ENCODE measurements at regions not wholly inside any gene's neighbourhood (a gene's known extent, or its start where the extent isn't known, plus 50 kb on each side); places are given as distances from the start of the nearest gene placed in this dataset.

DNA sequence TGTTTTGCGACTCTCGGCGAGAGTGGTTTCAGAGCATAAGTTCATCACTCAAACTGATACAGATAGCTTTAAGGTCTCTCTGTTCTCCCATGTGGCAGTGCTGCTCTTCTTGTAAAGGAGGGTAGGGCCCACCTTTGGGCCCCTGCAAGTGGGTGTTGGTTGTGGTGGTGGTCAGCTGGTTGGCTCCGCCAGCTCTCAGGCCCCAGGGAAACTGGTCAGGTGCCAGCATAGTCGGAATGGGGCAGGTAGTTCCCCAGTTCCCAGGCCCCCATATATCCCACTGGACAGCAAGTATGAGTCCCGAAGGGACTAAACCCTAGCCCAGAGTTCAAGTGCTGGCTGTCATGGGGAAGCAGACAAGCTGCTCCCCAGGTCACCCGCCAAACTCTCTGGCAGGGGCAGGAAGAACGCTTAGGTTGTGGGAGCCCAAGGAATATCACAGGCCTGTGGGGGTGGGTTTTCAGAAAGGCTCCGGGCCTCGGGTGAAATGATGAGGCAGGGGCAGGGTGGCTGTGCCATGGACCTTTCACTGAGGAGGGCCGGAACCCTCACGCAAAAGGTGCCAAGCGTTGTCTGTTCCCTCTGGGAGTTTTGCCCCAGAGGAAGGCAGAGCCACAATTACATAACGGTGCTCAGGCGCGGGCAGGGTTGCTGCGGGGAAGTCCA is 185.1 kb downstream of the EFHB start:
- H3K27me3 ChIP-seq (ENCODE audit: control insufficient read depth, insufficient read depth, low read length): no peaks in the 10 kb centered on the region
- intact Hi-C loops (cut with DNase I): no loop called here
- no peaks in the 10 kb centered on the region for H3K36me3 ChIP-seq (ENCODE audit: control insufficient read depth in 2 of 3, insufficient read depth in 3 of 3, low read length in 3 of 3)
- TF ChIP-seq, protein P1, sequence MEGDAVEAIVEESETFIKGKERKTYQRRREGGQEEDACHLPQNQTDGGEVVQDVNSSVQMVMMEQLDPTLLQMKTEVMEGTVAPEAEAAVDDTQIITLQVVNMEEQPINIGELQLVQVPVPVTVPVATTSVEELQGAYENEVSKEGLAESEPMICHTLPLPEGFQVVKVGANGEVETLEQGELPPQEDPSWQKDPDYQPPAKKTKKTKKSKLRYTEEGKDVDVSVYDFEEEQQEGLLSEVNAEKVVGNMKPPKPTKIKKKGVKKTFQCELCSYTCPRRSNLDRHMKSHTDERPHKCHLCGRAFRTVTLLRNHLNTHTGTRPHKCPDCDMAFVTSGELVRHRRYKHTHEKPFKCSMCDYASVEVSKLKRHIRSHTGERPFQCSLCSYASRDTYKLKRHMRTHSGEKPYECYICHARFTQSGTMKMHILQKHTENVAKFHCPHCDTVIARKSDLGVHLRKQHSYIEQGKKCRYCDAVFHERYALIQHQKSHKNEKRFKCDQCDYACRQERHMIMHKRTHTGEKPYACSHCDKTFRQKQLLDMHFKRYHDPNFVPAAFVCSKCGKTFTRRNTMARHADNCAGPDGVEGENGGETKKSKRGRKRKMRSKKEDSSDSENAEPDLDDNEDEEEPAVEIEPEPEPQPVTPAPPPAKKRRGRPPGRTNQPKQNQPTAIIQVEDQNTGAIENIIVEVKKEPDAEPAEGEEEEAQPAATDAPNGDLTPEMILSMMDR (IDR thresholded peaks at IDR 0.05; ENCODE audit: borderline replicate concordance, extremely low read depth, insufficient read depth): no peak
- no peak overlapping the region for H3K9ac ChIP-seq (ENCODE audit: low read length in 3 of 3)
- no peak overlapping the region for H3K4me3 ChIP-seq (ENCODE audit: low read length in 3 of 3)
- no peaks in the 10 kb centered on the region for H3K9me3 ChIP-seq (ENCODE audit: control insufficient read depth in 2 of 3, insufficient read depth in 1 of 3, low read length in 3 of 3)
- H3K4me1 ChIP-seq (ENCODE audit: control insufficient read depth in 2 of 3, insufficient read depth in 2 of 3, low read depth in 1 of 3, low read length in 3 of 3): no peaks in the 10 kb centered on the region
- peak in 1 of 5 donors; percentile 45 for DNase-seq
- FAIRE-seq: no peak
- H3K27ac ChIP-seq (ENCODE audit: low read depth in 2 of 2, low read length in 2 of 2): no peak overlapping the region

DNA sequence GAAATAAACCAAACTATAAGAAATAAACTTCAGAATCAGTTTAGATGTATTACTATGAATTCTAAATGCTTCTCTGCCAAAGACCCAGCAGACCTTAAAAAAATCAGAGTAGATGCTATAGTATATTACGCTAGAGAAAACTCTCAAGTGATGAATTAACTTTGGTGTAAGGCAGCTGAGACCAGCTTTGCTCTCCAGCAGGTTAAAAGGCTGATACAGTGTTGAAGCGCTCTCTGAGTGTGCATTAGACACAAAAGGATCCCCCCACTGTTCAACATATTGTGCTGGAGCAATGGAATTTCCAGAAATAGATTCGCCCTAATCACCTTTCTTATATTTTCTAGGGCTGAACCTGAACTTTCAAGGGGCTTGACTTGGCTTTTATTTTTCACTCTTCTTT is 190.0 kb downstream of the EFHB start:
- no peak for FAIRE-seq
- H3K27ac ChIP-seq (ENCODE audit: low read depth in 2 of 2, low read length in 2 of 2): no peak overlapping the region
- H3K27me3 ChIP-seq (ENCODE audit: control insufficient read depth, insufficient read depth, low read length): no peaks in the 10 kb centered on the region
- TF ChIP-seq, protein P1 (IDR thresholded peaks at IDR 0.05; ENCODE audit: borderline replicate concordance, extremely low read depth, insufficient read depth): no peak
- H3K4me3 ChIP-seq (ENCODE audit: low read length in 3 of 3): no peak overlapping the region
- no peak overlapping the region for H3K9ac ChIP-seq (ENCODE audit: low read length in 3 of 3)
- H3K4me1 ChIP-seq (ENCODE audit: control insufficient read depth in 2 of 3, insufficient read depth in 2 of 3, low read depth in 1 of 3, low read length in 3 of 3): no peaks in the 10 kb centered on the region
- no peaks in the 10 kb centered on the region for H3K9me3 ChIP-seq (ENCODE audit: control insufficient read depth in 2 of 3, insufficient read depth in 1 of 3, low read length in 3 of 3)
- H3K36me3 ChIP-seq (ENCODE audit: control insufficient read depth in 2 of 3, insufficient read depth in 3 of 3, low read length in 3 of 3): no peaks in the 10 kb centered on the region
- intact Hi-C loops (cut with DNase I): no loop called here
- no peak for DNase-seq

DNA sequence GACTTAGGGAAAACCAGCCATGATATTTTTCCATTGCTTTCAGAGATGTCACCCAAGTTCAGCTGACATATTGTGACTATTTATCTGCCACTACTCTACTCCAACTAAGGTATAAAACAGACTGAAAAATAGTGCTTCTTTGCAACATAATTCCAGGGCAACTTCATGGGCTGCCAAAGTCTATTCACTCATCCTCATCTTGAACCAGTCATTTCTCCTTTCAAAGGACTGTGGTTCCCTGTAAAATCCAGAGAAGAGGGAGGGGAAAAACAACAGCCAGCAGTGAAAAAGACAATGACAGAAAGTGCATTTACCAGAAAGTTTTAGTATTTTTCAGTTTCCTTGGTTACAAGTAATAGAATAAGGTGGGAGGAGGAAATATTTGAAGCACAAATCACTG is 191.1 kb downstream of the EFHB start:
- TF ChIP-seq, protein P1 (IDR thresholded peaks at IDR 0.05; ENCODE audit: borderline replicate concordance, extremely low read depth, insufficient read depth): no peak
- H3K27ac ChIP-seq (ENCODE audit: low read depth in 2 of 2, low read length in 2 of 2): no peak overlapping the region
- intact Hi-C loops (cut with DNase I): no loop called here
- no peak overlapping the region for H3K4me3 ChIP-seq (ENCODE audit: low read length in 3 of 3)
- DNase-seq (peak in 2 of 5 donors; percentile 14 to 48), FAIRE-seq (no peak)
- no peaks in the 10 kb centered on the region for H3K36me3 ChIP-seq (ENCODE audit: control insufficient read depth in 2 of 3, insufficient read depth in 3 of 3, low read length in 3 of 3)
- no peaks in the 10 kb centered on the region for H3K4me1 ChIP-seq (ENCODE audit: control insufficient read depth in 2 of 3, insufficient read depth in 2 of 3, low read depth in 1 of 3, low read length in 3 of 3)
- no peak overlapping the region for H3K9ac ChIP-seq (ENCODE audit: low read length in 3 of 3)
- no peaks in the 10 kb centered on the region for H3K9me3 ChIP-seq (ENCODE audit: control insufficient read depth in 2 of 3, insufficient read depth in 1 of 3, low read length in 3 of 3)
- H3K27me3 ChIP-seq (ENCODE audit: control insufficient read depth, insufficient read depth, low read length): no peaks in the 10 kb centered on the region

DNA sequence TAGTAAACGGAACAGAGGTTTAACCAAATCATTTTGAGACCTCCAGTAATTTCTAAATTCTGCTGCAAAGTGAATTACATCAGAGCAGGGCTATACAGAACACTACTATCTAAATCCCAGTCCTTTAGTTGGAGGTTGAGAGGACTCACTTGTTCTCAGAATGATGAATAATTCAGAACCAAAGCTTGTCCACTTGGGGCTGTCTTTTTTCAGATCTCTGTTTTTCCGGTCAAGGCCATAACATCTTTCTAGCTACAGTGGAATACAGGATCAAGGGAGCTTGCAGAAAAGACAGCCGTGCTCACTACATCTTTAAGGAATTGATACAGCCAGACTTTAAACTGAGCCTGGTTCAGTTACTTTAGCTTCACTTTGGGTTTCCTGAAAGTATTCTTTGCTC is 194.5 kb downstream of the EFHB start:
- Histone ChIP-seq H3K4me3 (ENCODE audit: low read length in 3 of 3) (no peak overlapping the region), H3K9me3 (ENCODE audit: control insufficient read depth in 2 of 3, insufficient read depth in 1 of 3, low read length in 3 of 3) (no peaks in the 10 kb centered on the region), H3K27ac (ENCODE audit: low read depth in 2 of 2, low read length in 2 of 2) (no peak overlapping the region), H3K4me1 (ENCODE audit: control insufficient read depth in 2 of 3, insufficient read depth in 2 of 3, low read depth in 1 of 3, low read length in 3 of 3) (peaks cover 0 to 4% (median 0%) of the 10 kb centered on the region in 3 donors), H3K27me3 (ENCODE audit: control insufficient read depth, insufficient read depth, low read length) (no peaks in the 10 kb centered on the region), H3K9ac (ENCODE audit: low read length in 3 of 3) (no peak overlapping the region), H3K36me3 (ENCODE audit: control insufficient read depth in 2 of 3, insufficient read depth in 3 of 3, low read length in 3 of 3) (no peaks in the 10 kb centered on the region)
- TF ChIP-seq, protein P1 (IDR thresholded peaks at IDR 0.05; ENCODE audit: borderline replicate concordance, extremely low read depth, insufficient read depth): no peak
- intact Hi-C loops (cut with DNase I): no loop called here
- DNase-seq (no peak), FAIRE-seq (no peak)

Data from kidney (tissue), 13 donors.